ENCODE measurements at regions not wholly inside any gene's neighbourhood (a gene's known extent, or its start where the extent isn't known, plus 50 kb on each side); places are given as distances from the start of the nearest gene placed in this dataset.

GRCh38 chr11:134750619-134751018 lies 338.6 kb upstream of the B3GAT1 start:
- TF ChIP-seq MYC (IDR thresholded peaks at IDR 0.05; ENCODE audit: low read depth, low read length) (no peak), MAX (IDR thresholded peaks at IDR 0.05; ENCODE audit: low read depth, low read length) (no peak), POLR2A (IDR thresholded peaks at IDR 0.05; ENCODE audit: extremely low read depth, insufficient read length) (no peak), CTCF (IDR thresholded peaks at IDR 0.05; ENCODE audit: low read depth, low read length) (no peak)
- DNase-seq (ENCODE audit: low read depth), result no peak
- H3K4me3 ChIP-seq (ENCODE audit: low read depth, low read length), result no peak overlapping the region

- TF ChIP-seq MYC (IDR thresholded peaks at IDR 0.05; ENCODE audit: low read depth, low read length) (no peak), CTCF (IDR thresholded peaks at IDR 0.05; ENCODE audit: low read depth, low read length) (no peak), MAX (IDR thresholded peaks at IDR 0.05; ENCODE audit: low read depth, low read length) (no peak)
- no peak overlapping the region for H3K4me3 ChIP-seq (ENCODE audit: low read depth, low read length)
- DNase-seq (ENCODE audit: low read depth), result no peak
Observed at GRCh38 chr11:134749040-134749839, 337.2 kb upstream of the B3GAT1 start.

GRCh38 chr11:134746609-134747008 lies 334.6 kb upstream of the B3GAT1 start:
- TF ChIP-seq CTCF (IDR thresholded peaks at IDR 0.05; ENCODE audit: low read depth, low read length), result no peak
- no peak for TF ChIP-seq MYC (IDR thresholded peaks at IDR 0.05; ENCODE audit: low read depth, low read length)
- TF ChIP-seq MAX (IDR thresholded peaks at IDR 0.05; ENCODE audit: low read depth, low read length), result no peak
- TF ChIP-seq POLR2A (IDR thresholded peaks at IDR 0.05; ENCODE audit: extremely low read depth, insufficient read length), result no peak
- DNase-seq (ENCODE audit: low read depth), result no peak
- H3K4me3 ChIP-seq (ENCODE audit: low read depth, low read length), result no peak overlapping the region

GRCh38 chr11:134745456-134745855 lies 333.4 kb upstream of the B3GAT1 start:
- TF ChIP-seq MAX (IDR thresholded peaks at IDR 0.05; ENCODE audit: low read depth, low read length) (no peak), POLR2A (IDR thresholded peaks at IDR 0.05; ENCODE audit: extremely low read depth, insufficient read length) (no peak), MYC (IDR thresholded peaks at IDR 0.05; ENCODE audit: low read depth, low read length) (no peak), CTCF (IDR thresholded peaks at IDR 0.05; ENCODE audit: low read depth, low read length) (no peak)
- DNase-seq (ENCODE audit: low read depth), result no peak
- no peak overlapping the region for H3K4me3 ChIP-seq (ENCODE audit: low read depth, low read length)

- no peak overlapping the region for H3K4me3 ChIP-seq (ENCODE audit: low read depth, low read length)
- TF ChIP-seq MAX (IDR thresholded peaks at IDR 0.05; ENCODE audit: low read depth, low read length) (no peak), POLR2A (IDR thresholded peaks at IDR 0.05; ENCODE audit: extremely low read depth, insufficient read length) (no peak), MYC (IDR thresholded peaks at IDR 0.05; ENCODE audit: low read depth, low read length) (no peak), CTCF (IDR thresholded peaks at IDR 0.05; ENCODE audit: low read depth, low read length) (no peak)
- no peak for DNase-seq (ENCODE audit: low read depth)
Observed at GRCh38 chr11:134743820-134744195, 331.8 kb upstream of the B3GAT1 start.

Measured in NB4 (cell line).